ENCODE measurements at regions not wholly inside any gene's neighbourhood (a gene's known extent, or its start where the extent isn't known, plus 50 kb on each side); places are given as distances from the start of the nearest gene placed in this dataset.
A peak's percentile ranks its signal among the peaks of the same experiment; 100 is the strongest.

DNA sequence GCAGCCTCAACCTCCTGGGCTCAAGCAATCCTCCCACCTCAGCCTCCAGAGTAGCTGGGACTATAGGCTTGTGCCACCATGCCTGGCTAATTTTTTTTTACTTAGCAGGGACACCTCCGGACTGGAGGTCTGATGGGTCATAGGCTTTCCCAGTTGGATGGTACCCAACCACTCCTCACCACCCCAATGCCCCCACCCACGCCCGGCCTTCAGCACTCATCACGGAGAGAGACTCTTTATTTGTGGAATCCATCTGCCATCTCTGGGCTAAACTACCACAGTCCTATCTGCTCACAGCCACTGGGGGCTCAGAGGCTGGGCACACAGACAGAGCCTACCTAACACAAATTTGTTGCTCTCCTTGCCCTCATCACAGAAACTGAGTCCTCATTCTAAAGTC lies 58.3 kb upstream of the STXBP1 start:
- no peak for DNase-seq

DNA sequence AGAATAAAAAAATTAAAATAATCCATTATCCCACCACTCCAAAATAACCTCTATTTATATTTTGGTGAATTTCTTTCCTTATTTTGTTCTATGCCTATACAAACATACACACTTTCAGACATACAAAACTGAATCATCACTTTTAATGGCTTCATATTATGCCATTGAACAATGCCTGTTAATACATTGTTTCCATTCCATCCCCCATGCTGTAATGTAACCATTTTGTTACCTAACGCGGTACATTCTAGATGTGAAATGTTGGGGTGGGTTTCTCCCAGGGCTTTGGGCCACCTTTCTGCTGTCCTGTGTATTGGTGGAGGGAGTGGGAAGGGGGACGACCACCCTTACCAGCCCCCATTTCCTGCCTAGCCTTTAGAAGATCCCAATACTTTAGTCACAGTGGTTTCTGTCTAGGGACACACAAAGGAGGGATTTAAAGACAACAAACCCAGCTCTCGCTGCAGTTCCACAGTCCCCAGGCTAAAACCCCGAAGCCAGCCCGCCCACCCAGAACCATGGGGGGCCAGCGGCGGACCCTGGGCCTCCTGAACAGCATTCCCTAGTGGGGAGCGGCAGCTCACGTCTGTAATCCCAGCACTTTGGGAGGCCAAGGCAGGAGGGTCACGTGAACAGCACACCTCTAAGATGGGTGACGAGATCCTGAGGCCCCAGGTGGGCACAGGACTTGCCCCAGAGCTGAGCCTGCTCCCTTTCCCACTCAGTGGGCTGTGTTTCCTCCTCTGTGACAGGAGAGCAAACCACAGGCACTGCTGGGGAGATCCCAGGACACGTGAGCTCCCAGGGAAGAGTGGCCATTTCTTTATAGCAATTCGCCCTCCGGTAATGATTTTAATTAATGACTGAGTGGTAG lies 56.9 kb upstream of the STXBP1 start:
- DNase-seq: no peak

DNA sequence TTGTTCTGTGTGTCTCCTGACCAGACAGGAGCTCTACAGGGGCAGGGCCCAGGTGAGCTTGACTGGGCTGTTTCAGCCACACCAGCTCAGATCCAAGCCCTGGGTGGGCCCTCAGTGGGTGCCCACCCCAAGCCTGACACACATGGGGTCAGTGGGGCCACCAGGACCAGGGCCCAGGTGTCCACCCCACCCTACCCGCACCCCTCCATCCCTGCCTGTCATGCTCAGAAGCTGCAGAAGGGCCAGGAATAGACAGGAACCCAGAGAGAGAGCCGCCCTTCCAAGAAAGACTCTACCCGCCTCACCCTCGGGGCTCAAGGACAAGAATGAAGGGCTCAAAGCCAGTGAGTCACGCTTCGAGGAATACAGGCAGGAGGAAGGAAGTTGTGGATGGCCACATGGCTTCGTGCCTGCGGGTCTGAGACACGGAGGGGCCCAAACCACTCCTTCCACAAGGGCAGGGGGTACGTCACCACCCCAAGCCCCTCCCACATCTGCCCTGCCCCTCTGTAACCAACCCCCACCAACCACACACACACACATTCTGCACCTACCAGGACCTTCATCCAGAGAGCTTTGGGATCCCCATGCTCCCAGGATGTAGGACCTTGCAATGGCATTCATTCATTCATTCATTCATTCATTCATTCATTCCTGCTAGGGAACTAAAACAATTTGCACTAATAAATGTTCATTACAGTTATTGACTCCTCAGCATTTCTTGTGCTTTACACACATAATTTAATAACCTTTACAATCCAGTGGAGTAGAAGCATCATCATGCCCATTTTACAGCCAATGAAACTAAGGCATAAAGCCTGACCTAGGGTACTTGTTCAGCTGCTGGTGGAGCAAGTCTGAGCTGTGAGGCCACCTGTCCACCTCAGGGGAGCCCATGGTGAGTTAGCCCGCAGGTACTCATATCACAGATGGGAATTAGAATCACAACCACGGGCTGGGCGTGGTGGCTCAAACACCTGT lies 55.9 kb upstream of the STXBP1 start:
- peak; percentile 78 for DNase-seq

DNA sequence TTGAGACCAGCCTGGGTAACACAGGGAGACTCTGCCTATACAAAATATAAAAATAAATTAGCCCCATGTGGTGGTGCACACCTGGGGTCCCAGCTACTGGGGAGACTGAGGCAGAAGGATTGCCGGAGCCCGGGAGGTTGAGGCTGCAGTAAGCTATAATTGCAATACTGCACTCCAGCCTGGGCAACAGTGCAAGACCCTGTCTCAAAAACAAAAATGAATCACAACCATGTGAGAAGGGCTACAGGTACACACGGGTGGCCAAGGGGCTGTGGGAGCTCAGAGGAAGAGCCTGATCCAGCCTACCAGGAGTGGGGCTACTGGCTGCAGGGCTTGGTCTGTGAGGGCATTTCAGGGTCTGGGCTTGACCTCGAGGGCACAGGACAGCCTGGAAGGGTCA lies 55.2 kb upstream of the STXBP1 start:
- no peak for DNase-seq

DNA sequence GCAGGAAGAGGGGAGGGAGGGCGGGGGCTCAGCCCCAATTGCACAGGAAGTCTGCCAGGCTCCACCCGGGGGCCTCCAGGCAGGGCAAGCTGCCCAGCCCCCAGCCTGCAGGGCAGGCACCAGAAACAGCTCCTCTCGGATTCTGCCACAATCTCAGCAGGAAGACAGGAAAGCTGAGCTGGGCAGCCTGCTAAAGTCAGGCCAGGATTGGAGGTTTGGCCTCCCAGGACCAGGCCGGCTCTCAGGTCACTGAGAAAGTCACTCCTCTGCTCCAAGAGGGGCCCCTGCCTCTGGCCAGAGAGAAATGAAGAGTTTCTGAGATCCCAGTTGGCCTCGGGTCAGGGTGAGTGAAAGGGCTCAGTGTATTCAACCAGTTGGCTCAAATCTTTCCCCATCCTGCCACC lies 54.6 kb upstream of the STXBP1 start:
- no peak for DNase-seq

DNA sequence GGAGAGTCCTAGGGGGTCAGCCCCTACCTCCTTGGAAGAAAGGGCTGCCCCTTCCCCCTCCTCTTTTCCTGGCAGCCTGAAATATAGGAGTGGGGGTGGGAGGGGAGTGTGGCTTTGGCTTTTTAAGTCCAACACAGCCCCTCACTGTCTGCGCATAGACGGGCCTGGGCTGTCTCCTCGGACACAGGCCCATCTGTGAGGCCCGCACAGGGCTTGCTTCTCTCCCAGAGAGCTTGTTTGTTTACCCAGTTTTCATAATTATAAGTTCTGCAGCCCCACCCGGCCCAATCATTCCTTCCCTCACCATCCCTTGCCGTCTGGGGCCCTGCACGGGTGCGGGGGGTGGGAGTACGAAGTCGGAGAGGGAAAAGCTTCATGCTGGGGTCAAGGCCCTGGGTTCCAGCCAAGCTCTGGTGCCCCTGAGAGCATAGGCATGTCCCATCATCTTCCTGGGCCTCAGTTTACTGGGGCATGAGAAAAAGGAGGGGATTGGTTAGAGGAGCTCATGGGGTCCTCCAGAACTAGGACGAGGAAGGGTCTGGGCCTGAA lies 54.0 kb upstream of the STXBP1 start:
- no peak for DNase-seq

DNA sequence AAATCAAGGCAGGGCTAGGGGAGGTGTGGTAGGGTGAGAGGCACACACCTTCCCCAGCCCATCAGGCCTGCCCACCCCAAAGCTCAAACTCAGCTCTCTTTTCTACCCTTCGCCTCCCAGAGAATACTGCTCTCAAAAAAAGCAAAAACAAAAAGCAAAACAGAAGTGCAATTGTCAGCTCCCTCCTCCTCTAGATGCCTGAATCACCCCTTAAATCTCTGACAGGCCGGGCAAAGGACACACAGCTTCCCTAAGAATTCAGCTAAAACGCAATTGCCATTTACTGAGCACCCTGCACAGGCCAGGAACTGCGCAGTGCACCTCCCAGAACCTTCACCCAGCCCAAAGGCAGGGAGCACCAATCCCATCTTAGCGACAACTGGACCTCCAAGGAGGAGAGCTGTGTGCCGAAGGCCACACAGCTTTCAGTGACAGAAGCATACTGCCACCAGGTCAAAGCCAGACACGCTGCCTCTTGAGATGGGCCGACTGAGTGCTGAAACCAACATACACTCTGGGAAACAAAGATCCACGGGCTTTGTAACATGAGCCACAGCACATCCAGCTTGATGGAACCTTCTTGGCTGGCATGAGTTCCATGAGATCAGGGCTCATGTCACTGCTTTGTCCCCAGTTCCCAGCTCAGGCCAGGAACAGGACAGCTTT lies 53.4 kb upstream of the STXBP1 start:
- no peak for DNase-seq

DNA sequence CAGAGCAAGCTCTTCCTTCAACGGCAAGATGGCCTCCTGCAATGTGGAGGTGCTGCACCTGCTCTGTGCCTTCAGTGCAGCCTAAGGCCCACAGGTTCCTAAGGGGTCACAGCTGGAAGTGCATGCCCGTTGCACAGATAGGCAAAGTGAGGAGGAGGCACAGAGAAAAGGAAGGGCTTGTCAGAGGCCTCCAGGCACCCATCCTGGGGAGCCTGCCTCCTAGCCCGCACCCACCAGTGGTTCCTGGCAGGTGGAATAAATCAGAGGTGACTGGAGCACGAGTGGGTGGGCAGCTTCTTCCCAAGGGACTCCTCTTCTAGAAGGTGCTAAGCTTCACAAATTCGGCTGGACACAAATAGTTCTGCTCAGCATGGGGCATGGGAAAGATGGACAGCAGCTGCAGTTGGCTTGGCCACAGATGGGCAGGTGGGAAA lies 52.8 kb upstream of the STXBP1 start:
- no peak for DNase-seq

DNA sequence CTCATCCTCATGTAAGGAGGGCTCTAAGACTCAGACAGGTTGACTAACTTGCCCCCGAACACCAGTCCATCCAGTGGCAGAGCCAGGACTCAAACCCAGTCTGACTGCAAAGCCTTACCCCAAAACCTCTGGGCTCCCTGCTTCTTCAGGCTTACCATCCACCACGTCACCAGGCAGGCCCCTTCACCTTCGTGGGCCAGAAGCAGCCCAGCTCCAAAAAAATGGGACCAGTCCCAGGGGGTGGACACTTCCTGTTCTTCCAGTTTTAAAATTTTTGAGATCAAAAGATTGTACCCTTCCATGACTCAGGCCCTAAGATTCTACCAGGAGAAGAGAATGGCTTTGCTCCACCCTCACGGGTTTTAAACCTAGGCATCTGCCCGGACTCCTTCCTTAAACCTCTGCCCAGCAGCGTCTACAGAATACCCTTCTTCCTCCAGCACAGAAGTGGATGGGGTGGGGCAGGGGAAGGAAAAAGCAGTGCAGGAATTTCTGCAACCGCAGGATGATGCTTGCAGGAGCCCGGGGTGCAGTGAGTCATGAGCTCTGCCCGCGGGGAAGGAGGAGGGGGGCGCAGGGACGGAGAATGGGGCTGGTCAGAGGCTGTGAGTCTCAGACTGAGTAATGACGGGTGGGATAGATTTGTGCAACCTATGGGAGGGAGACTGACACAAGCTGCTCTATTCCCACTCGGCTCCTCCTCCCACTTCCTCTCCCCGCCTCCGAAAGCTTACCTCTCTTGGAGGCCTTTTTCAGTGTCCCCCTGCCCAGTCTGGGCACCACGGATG lies 50.4 kb upstream of the STXBP1 start:
- no peak for DNase-seq
